ENCODE measurements at regions not wholly inside any gene's neighbourhood (a gene's known extent, or its start where the extent isn't known, plus 50 kb on each side); places are given as distances from the start of the nearest gene placed in this dataset.
"Not testable (repeated sequence)": the region's sequence is repeated elsewhere in the genome, so short reads cannot be mapped to it uniquely, and the experiment has no call there.

DNA sequence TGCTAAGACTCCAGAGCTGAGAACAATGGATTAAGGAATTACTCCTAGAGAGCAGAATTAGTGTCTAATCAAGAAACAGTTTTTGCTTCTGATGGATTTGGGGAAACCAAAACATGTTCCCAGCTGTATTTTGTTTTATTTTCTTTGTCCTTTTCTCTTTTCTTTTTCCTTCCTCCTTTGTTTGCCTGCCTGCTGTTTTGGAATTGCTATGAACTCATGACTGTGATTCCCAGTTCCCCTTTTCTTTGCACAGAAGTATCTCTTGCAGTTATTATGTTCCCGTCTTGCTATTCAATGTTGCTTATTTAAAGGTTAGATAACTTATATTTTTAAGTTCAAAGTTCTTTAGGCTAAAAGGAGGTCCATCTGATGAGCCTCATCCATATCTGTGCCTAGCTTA is 77.0 kb upstream of the GBE1 start:
- TF ChIP-seq Cebpa-rat (IDR thresholded peaks at IDR 0.05): no peak
- H3K27me3 ChIP-seq: no peaks in the 10 kb centered on the region
- peaks cover 12% of the 10 kb centered on the region; the same call in 1 of the 2 replicates for H3K4me1 ChIP-seq
- H3K9me3 ChIP-seq: no peaks in the 10 kb centered on the region
- H3K9ac ChIP-seq: no peak overlapping the region
- H3K36me3 ChIP-seq: no peaks in the 10 kb centered on the region
- no peak overlapping the region for H3K4me2 ChIP-seq
- H4K20me1 ChIP-seq: no peaks in the 10 kb centered on the region
- no peak overlapping the region for H3K4me3 ChIP-seq
- H3K27ac ChIP-seq: no peak overlapping the region

DNA sequence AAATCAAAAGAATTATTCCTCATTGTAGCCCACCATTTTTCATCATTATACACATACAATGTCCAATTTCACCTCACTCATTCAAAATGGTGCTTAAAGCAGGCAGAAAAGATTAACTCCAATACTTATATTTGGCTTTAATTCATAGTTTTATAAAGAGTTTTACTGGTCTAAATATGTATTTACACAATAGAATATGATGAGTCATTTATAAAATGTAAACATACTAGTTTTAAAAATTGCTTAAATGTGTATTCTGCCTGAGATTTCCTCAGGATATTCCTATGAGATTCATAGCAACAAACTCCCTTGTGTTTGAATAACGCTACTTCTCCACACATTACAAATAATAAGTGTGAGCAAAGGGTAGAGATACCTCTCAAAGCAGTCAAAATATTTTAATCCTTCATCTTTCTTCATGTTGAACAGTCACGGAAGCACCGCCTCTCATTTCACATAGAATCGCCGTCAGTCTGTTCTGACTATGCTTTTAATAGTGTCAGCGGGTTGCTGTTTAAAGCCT is 75.7 kb upstream of the GBE1 start:
- no peaks in the 10 kb centered on the region for H3K9me3 ChIP-seq
- TF ChIP-seq Cebpa-rat (IDR thresholded peaks at IDR 0.05): no peak
- no peak overlapping the region for H3K9ac ChIP-seq
- peaks cover 12% of the 10 kb centered on the region; the same call in 1 of the 2 replicates for H3K4me1 ChIP-seq
- no peak overlapping the region for H3K4me3 ChIP-seq
- no peaks in the 10 kb centered on the region for H3K36me3 ChIP-seq
- no peaks in the 10 kb centered on the region for H4K20me1 ChIP-seq
- H3K27me3 ChIP-seq: no peaks in the 10 kb centered on the region
- no peak overlapping the region for H3K4me2 ChIP-seq
- H3K27ac ChIP-seq: no peak overlapping the region

DNA sequence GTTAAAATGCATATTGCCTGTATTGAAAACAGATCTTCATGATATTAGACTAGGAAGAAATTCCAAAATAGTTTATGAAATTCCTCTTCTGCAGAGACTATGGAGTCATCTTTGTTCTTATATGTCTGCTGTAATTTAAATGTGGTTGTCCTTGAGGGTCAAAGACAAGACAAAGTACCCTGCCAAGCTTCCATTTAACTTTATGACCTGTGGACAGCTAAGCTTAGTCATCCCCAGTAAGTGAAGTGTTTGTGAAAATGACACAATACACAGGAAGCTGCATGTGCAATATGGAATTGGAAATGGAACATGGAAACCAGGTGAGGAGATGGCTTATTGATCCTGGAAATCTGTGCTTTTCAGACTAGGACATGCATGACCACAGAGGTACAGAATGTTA is 68.5 kb upstream of the GBE1 start:
- Histone ChIP-seq H3K9ac (no peak overlapping the region), H3K4me2 (no peak overlapping the region), H3K4me1 (no peaks in the 10 kb centered on the region), H3K27me3 (no peaks in the 10 kb centered on the region), H3K27ac (no peak overlapping the region), H4K20me1 (no peaks in the 10 kb centered on the region), H3K9me3 (no peaks in the 10 kb centered on the region), H3K4me3 (no peak overlapping the region), H3K36me3 (no peaks in the 10 kb centered on the region)
- TF ChIP-seq Cebpa-rat (IDR thresholded peaks at IDR 0.05): no peak

DNA sequence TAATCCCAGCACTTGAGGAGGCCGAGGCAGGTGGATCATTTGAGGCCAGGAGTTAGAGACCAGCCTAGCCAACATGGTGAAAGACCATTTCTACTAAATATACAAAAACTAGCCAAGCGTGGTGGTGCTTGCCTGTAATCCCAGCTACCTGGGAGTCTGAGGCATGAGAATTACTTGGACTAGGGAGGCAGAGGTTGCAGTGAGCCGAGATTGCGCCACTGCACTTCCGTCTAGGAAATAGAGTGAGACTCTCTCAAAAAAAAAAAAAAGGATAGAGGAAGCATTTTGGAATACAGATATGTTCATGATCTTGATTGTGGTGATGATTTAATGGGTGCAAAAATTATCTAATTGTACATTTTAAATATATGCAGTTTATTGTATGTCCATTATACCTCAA is 67.8 kb upstream of the GBE1 start:
- H3K4me1 ChIP-seq, H3K4me3 ChIP-seq, H3K4me2 ChIP-seq, H3K36me3 ChIP-seq, H3K9ac ChIP-seq, H3K27me3 ChIP-seq, H4K20me1 ChIP-seq, H3K27ac ChIP-seq, H3K9me3 ChIP-seq: not testable (repeated sequence)

DNA sequence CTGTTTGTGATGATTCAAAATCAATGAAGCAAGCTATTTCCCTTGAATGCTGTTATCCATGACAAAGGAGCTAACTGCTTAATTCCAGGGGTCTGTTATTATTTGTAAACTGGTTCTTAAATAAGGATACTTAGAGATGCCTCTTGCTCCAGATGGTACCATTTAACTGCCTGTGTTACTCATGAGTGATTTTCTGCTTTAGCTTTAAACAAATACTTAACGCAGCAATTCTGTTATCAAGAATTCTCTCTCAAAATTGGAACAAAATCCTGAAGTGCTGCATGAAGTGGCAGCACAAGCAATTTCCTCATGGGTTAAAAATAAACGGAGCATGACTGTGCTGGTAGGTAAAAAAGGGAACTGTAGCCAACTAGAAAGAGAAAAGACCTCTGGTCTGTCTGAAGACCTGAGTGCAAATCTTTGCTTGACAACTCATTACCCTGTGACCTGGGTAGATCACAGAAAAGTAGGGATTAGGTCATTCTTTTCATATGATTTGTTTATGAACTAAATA is 62.5 kb upstream of the GBE1 start:
- no peak for TF ChIP-seq Cebpa-rat (IDR thresholded peaks at IDR 0.05)
- peaks cover 14% of the 10 kb centered on the region for H3K4me1 ChIP-seq
- no peak overlapping the region for H3K9ac ChIP-seq
- no peak overlapping the region for H3K27ac ChIP-seq
- H3K4me2 ChIP-seq: peak overlapping the region; percentile 55
- H4K20me1 ChIP-seq: no peaks in the 10 kb centered on the region
- H3K27me3 ChIP-seq: no peaks in the 10 kb centered on the region
- H3K9me3 ChIP-seq: no peaks in the 10 kb centered on the region
- no peak overlapping the region for H3K4me3 ChIP-seq
- H3K36me3 ChIP-seq: no peaks in the 10 kb centered on the region

DNA sequence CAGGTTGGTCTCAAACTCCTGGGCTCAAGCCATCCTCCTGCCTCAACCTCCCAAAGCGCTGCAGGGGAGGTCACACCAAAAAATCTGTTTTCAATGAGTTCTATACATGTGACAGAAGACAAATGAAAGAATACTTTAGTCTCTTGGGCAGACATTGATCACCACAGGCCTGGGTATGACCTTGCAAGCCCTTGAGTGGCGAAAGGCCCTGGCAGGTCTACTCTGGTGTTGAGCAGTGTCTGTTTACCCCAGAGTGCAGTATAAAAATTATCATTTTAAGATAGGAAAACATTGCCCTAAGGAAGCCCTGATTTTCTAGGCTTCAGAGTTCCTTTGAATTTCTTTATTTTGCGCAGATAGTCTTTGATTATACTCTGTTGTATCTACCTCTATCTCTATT is 61.6 kb upstream of the GBE1 start:
- Histone ChIP-seq H3K4me3 (no peak overlapping the region), H3K9me3 (no peaks in the 10 kb centered on the region), H3K27me3 (no peaks in the 10 kb centered on the region), H3K4me1 (peaks cover 14% of the 10 kb centered on the region), H3K36me3 (no peaks in the 10 kb centered on the region), H3K27ac (no peak overlapping the region), H3K9ac (no peak overlapping the region), H3K4me2 (no peak overlapping the region), H4K20me1 (no peaks in the 10 kb centered on the region)
- no peak for TF ChIP-seq Cebpa-rat (IDR thresholded peaks at IDR 0.05)

DNA sequence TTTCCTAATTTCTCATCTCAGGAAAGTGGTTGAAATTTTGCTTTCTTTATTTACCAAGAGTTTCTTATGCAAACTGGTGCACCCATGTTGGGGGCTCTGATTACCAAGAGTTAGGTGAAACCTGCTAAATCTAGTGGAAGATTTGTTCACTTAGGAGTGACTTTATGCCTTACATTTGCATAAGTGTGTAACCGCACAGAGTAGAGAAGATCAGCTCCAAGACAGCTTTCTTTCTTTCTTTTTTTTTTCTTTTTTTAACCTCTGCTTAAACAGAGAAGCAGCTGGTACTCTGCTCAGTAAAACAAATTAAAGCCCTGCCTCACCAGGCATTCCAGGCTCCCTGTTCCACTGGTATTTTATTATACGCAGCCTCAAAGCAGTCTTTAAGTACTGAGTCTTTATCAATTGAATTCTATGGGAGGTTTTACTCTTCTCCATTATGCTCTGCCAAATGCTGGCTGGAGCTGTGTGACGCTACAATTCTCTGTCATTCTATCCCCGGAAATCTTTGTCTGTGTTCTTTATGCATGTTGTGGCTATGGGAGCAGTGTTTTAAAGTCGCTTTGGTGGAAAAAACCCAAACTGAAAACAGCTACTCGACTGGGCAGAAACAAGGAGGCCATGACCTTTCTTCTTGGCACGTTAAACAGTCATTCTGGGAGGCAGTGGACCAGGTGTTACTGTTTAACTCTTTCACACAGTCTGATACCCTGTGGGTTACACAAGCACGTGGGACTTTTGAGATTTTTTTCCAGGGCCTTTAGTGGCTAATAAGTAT is 55.2 kb upstream of the GBE1 start:
- no peak for TF ChIP-seq Cebpa-rat (IDR thresholded peaks at IDR 0.05)
- H4K20me1 ChIP-seq: no peaks in the 10 kb centered on the region
- H3K4me2 ChIP-seq: no peak overlapping the region
- H3K9ac ChIP-seq: no peak overlapping the region
- no peak overlapping the region for H3K4me3 ChIP-seq
- no peak overlapping the region for H3K27ac ChIP-seq
- no peaks in the 10 kb centered on the region for H3K4me1 ChIP-seq
- H3K9me3 ChIP-seq: peaks cover 13% of the 10 kb centered on the region
- no peaks in the 10 kb centered on the region for H3K27me3 ChIP-seq
- H3K36me3 ChIP-seq: no peaks in the 10 kb centered on the region

DNA sequence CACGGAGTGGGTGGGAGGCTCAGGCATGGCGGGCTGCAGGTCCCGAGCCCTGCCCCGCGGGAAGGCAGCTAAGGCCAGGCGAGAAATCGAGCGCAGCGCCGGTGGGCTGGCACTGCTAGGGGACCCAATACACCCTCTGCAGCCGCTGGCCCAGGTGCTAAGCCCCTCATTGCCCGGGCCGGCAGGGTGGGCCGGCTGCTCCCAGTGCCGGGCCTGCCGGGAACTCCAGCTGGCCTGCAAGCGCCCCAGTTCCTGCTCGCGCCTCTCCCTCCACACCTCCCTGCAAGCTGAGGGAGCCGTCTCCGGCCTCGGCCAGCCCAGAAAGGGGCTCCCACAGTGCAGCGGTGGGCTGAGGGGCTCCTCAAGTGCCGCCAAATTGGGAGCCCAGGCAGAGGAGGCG is 50.7 kb upstream of the GBE1 start:
- H3K27me3 ChIP-seq, H4K20me1 ChIP-seq, H3K9ac ChIP-seq, H3K36me3 ChIP-seq, H3K4me2 ChIP-seq, H3K27ac ChIP-seq, H3K4me3 ChIP-seq, H3K4me1 ChIP-seq: not testable (repeated sequence)
- peaks cover 17% of the 10 kb centered on the region for H3K9me3 ChIP-seq
